ENCODE measurements at regions not wholly inside any gene's neighbourhood (a gene's known extent, or its start where the extent isn't known, plus 50 kb on each side); places are given as distances from the start of the nearest gene placed in this dataset.

GRCh38 chr18:43482136-43482535, 204.8 kb upstream of the SYT4 start:
- Histone ChIP-seq H3K4me3 (ENCODE audit: low read length) (no peak overlapping the region), H3K9me3 (ENCODE audit: control insufficient read depth, low read length) (no peaks in the 10 kb centered on the region), H3K4me1 (ENCODE audit: control insufficient read depth, insufficient read depth, low read length) (no peaks in the 10 kb centered on the region), H3K27me3 (ENCODE audit: control insufficient read depth, insufficient read depth) (no peaks in the 10 kb centered on the region), H3K27ac (ENCODE audit: low read length) (no peak overlapping the region)
- ATAC-seq (no peak), DNase-seq (no peak)
- WGBS = 87% methylated on average over 14 of the region's 14 CpGs
- intact Hi-C loops (cut with DNase I) = no loop called here

GRCh38 chr18:43482600-43482999, 205.3 kb upstream of the SYT4 start:
- no peaks in the 10 kb centered on the region for H3K4me1 ChIP-seq (ENCODE audit: control insufficient read depth, insufficient read depth, low read length)
- ATAC-seq (no peak), DNase-seq (no peak)
- H3K4me3 ChIP-seq (ENCODE audit: low read length) = no peak overlapping the region
- H3K9me3 ChIP-seq (ENCODE audit: control insufficient read depth, low read length) = no peaks in the 10 kb centered on the region
- intact Hi-C loops (cut with DNase I) = no loop called here
- no peak overlapping the region for H3K27ac ChIP-seq (ENCODE audit: low read length)
- 85% methylated on average over 14 of the region's 14 CpGs for WGBS
- H3K27me3 ChIP-seq (ENCODE audit: control insufficient read depth, insufficient read depth) = no peaks in the 10 kb centered on the region

DNA sequence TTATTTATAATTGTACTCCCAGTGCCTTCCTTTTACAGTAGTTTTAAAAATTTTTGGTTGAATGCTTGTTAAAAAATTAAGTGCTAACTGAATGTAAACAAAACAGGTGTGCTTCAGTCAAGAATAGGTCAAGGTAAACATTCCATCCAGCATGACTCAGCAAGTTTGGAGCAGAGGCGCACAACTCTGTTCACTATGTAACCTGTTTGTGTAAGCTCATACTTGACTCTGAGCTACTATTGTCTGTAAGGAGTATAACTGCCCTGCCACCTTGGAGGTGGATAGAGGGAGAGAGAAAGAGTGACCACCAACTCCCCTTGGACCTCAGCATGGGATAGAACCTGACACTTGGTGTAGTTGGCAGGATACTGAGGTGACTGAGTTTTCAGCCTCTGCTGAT, 207.4 kb upstream of the SYT4 start:
- Histone ChIP-seq H3K27me3 (ENCODE audit: control insufficient read depth, insufficient read depth) (no peaks in the 10 kb centered on the region), H3K4me3 (ENCODE audit: low read length) (no peak overlapping the region), H3K27ac (ENCODE audit: low read length) (no peak overlapping the region), H3K4me1 (ENCODE audit: control insufficient read depth, insufficient read depth, low read length) (no peaks in the 10 kb centered on the region), H3K9me3 (ENCODE audit: control insufficient read depth, low read length) (no peaks in the 10 kb centered on the region)
- no peak for ATAC-seq
- 99% methylated on average over 1 of the region's 1 CpG for WGBS
- no peak for DNase-seq
- intact Hi-C loops (cut with DNase I) = no loop called here

- Histone ChIP-seq H3K4me3 (ENCODE audit: low read length) (no peak overlapping the region), H3K27ac (ENCODE audit: low read length) (no peak overlapping the region), H3K9me3 (ENCODE audit: control insufficient read depth, low read length) (no peaks in the 10 kb centered on the region), H3K4me1 (ENCODE audit: control insufficient read depth, insufficient read depth, low read length) (no peaks in the 10 kb centered on the region), H3K27me3 (ENCODE audit: control insufficient read depth, insufficient read depth) (no peaks in the 10 kb centered on the region)
- no peak for DNase-seq
- 86% methylated on average over 5 of the region's 5 CpGs for WGBS
- ATAC-seq = no peak
- intact Hi-C loops (cut with DNase I) = no loop called here
Measured at GRCh38 chr18:43485545-43485963, 208.3 kb upstream of the SYT4 start.

DNA sequence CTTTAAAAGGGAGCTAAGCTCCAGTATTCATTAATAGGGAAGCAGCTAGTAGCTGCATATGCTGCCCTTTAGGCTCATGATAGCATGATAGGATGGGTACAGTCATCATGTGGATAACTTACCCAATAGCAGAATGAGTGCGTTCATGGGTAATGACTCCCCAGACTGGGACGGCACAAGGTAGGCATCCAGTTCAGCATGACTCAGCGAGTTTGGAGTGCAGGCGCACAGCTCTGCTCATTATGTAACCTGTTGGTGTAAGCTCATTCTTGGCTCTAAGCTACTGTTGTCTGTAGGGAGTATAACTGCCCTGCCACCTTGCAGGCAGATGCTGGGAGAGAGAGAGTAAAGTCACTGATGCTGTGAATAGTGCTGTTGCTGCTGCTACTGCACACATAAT, 209.2 kb upstream of the SYT4 start:
- intact Hi-C loops (cut with DNase I) = no loop called here
- Histone ChIP-seq H3K4me3 (ENCODE audit: low read length) (no peak overlapping the region), H3K9me3 (ENCODE audit: control insufficient read depth, low read length) (no peaks in the 10 kb centered on the region), H3K27me3 (ENCODE audit: control insufficient read depth, insufficient read depth) (no peaks in the 10 kb centered on the region), H3K27ac (ENCODE audit: low read length) (no peak overlapping the region), H3K4me1 (ENCODE audit: control insufficient read depth, insufficient read depth, low read length) (no peaks in the 10 kb centered on the region)
- ATAC-seq = no peak
- 88% methylated on average over 4 of the region's 4 CpGs for WGBS
- DNase-seq = no peak

DNA sequence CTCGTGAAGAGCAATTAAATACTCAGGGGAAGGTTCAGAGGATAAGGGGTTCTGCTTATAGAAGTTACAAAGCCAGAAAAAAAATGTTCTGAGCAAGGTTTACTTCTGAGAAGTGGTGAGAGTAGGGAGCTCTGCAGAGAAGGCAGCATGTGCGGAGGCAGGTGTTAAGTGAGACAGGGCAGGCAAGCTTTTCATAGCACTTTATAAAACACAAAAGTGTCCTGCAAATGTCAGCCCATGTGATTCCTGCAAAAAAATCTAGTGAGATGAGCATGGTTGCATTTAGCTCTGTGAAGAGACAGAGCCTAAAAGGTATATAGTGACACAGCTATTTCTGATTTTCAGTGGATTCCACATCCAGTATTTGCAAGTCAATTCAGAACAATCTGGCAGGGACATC, 223.8 kb upstream of the SYT4 start:
- intact Hi-C loops (cut with DNase I) = no loop called here
- Histone ChIP-seq H3K4me1 (ENCODE audit: control insufficient read depth, insufficient read depth, low read length) (no peaks in the 10 kb centered on the region), H3K27ac (ENCODE audit: low read length) (no peak overlapping the region), H3K4me3 (ENCODE audit: low read length) (no peak overlapping the region), H3K27me3 (ENCODE audit: control insufficient read depth, insufficient read depth) (no peaks in the 10 kb centered on the region), H3K9me3 (ENCODE audit: control insufficient read depth, low read length) (no peaks in the 10 kb centered on the region)
- DNase-seq = no peak
- 49% methylated on average over 2 of the region's 2 CpGs for WGBS
- ATAC-seq = no peak

- ATAC-seq = no peak
- Histone ChIP-seq H3K9me3 (ENCODE audit: control insufficient read depth, low read length) (no peaks in the 10 kb centered on the region), H3K27ac (ENCODE audit: low read length) (no peak overlapping the region), H3K4me3 (ENCODE audit: low read length) (no peak overlapping the region), H3K27me3 (ENCODE audit: control insufficient read depth, insufficient read depth) (no peaks in the 10 kb centered on the region), H3K4me1 (ENCODE audit: control insufficient read depth, insufficient read depth, low read length) (no peaks in the 10 kb centered on the region)
- DNase-seq = no peak
- intact Hi-C loops (cut with DNase I) = no loop called here
Measured at GRCh38 chr18:43506935-43507334, 229.6 kb upstream of the SYT4 start.

DNA sequence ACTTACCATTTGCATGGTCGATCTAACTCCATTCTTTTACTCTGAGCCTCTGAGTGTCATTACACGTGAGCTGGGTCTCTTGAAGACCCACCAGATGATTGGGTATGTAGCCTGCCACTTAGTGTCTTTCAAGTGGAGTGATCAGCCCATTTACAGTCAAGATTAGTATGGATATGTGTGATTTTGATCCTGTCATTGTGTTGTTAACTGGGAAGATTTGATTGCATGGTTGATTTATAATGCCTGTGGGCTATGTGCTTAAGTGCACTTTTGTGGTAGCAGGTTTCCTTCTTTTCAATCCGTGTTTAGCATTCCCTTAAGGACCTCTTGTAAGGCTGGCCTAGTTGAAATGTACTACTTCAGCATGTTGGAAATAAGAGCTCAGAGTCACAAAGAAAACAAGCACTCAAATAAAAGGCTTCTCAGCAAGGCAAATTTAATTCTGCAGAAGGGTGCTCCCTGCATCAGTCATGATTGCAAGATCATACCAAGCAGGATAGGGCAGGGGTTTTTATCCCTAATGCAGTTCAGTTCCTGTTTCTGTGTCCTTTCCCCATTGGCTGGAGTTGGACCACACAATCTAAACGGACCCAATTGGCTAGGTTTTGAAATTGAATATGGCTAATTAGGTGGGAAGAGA, 230.7 kb upstream of the SYT4 start:
- Histone ChIP-seq H3K27ac (ENCODE audit: low read length) (no peak overlapping the region), H3K4me1 (ENCODE audit: control insufficient read depth, insufficient read depth, low read length) (no peaks in the 10 kb centered on the region), H3K27me3 (ENCODE audit: control insufficient read depth, insufficient read depth) (no peaks in the 10 kb centered on the region), H3K4me3 (ENCODE audit: low read length) (no peak overlapping the region), H3K9me3 (ENCODE audit: control insufficient read depth, low read length) (no peaks in the 10 kb centered on the region)
- intact Hi-C loops (cut with DNase I) = no loop called here
- DNase-seq (no peak), ATAC-seq (no peak)
- 69% methylated on average over 4 of the region's 4 CpGs for WGBS

DNA sequence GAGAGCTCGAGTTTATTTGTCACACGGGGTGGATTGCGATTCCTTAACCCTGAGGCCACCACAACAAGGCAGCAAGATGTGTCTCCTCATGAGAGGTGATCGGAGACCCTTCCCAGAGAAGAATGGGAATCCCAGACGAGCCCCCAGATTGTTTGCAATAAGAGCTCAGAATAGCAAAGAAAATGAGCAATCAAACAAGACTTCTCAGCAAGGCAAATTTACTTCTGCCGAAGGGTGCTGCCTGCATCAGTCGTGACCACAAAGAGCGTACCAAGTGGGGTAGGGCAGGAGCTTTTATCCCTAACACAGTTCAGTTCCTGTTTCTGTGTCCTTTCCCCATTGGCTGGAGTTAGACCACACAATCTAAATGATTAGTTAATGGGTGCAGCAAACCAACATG, 237.5 kb upstream of the SYT4 start:
- Histone ChIP-seq H3K27ac (ENCODE audit: low read length) (no peak overlapping the region), H3K4me1 (ENCODE audit: control insufficient read depth, insufficient read depth, low read length) (no peaks in the 10 kb centered on the region), H3K4me3 (ENCODE audit: low read length) (no peak overlapping the region), H3K9me3 (ENCODE audit: control insufficient read depth, low read length) (no peaks in the 10 kb centered on the region), H3K27me3 (ENCODE audit: control insufficient read depth, insufficient read depth) (no peaks in the 10 kb centered on the region)
- ATAC-seq (no peak), DNase-seq (no peak)
- 80% methylated on average over 8 of the region's 8 CpGs for WGBS
- intact Hi-C loops (cut with DNase I) = no loop called here

DNA sequence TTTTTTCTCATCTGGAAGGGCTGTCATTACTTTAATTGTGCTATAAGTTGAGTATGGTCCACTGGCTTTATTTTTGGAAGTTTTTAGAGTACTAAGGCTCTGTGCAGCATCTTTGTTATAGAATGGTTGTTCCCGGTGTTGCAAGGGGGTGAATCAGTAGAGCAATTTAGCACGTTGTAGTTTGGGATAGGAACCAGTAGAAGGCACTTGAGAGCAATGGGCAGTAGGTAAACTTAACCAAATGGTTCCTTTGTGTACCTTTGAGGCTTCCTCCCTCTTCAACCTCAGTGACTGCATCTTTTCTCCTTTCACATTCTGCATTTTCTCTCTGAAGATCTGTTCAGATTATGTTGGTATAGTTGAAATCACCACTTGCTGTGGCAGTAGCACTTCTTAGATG, 238.2 kb upstream of the SYT4 start:
- WGBS = 64% methylated on average over 2 of the region's 2 CpGs
- Histone ChIP-seq H3K4me1 (ENCODE audit: control insufficient read depth, insufficient read depth, low read length) (no peaks in the 10 kb centered on the region), H3K9me3 (ENCODE audit: control insufficient read depth, low read length) (no peaks in the 10 kb centered on the region), H3K27me3 (ENCODE audit: control insufficient read depth, insufficient read depth) (no peaks in the 10 kb centered on the region), H3K4me3 (ENCODE audit: low read length) (no peak overlapping the region), H3K27ac (ENCODE audit: low read length) (no peak overlapping the region)
- intact Hi-C loops (cut with DNase I) = no loop called here
- no peak for ATAC-seq
- no peak for DNase-seq

- H3K4me1 ChIP-seq (ENCODE audit: control insufficient read depth, insufficient read depth, low read length) = no peaks in the 10 kb centered on the region
- no peak overlapping the region for H3K4me3 ChIP-seq (ENCODE audit: low read length)
- no peak for ATAC-seq
- no peak for DNase-seq
- H3K9me3 ChIP-seq (ENCODE audit: control insufficient read depth, low read length) = no peaks in the 10 kb centered on the region
- intact Hi-C loops (cut with DNase I) = no loop called here
- no peak overlapping the region for H3K27ac ChIP-seq (ENCODE audit: low read length)
- H3K27me3 ChIP-seq (ENCODE audit: control insufficient read depth, insufficient read depth) = no peaks in the 10 kb centered on the region
Measured at GRCh38 chr18:43524260-43524659, 247.0 kb upstream of the SYT4 start.

- Histone ChIP-seq H3K4me3 (ENCODE audit: low read length) (no peak overlapping the region), H3K4me1 (ENCODE audit: control insufficient read depth, insufficient read depth, low read length) (no peaks in the 10 kb centered on the region), H3K27ac (ENCODE audit: low read length) (no peak overlapping the region), H3K9me3 (ENCODE audit: control insufficient read depth, low read length) (no peaks in the 10 kb centered on the region), H3K27me3 (ENCODE audit: control insufficient read depth, insufficient read depth) (no peaks in the 10 kb centered on the region)
- ATAC-seq (peak in 1 of 2 donors; percentile 36), DNase-seq (no peak)
- intact Hi-C loops (cut with DNase I) = no loop called here
- 28% methylated on average over 2 of the region's 2 CpGs for WGBS
Measured at GRCh38 chr18:43525169-43525568, 247.9 kb upstream of the SYT4 start.

Data from right cardiac atrium (tissue), 5 donors.